ENCODE measurements at regions not wholly inside any gene's neighbourhood (a gene's known extent, or its start where the extent isn't known, plus 50 kb on each side); places are given as distances from the start of the nearest gene placed in this dataset.
"Not testable (repeated sequence)": the region's sequence is repeated elsewhere in the genome, so short reads cannot be mapped to it uniquely, and the experiment has no call there.

DNA sequence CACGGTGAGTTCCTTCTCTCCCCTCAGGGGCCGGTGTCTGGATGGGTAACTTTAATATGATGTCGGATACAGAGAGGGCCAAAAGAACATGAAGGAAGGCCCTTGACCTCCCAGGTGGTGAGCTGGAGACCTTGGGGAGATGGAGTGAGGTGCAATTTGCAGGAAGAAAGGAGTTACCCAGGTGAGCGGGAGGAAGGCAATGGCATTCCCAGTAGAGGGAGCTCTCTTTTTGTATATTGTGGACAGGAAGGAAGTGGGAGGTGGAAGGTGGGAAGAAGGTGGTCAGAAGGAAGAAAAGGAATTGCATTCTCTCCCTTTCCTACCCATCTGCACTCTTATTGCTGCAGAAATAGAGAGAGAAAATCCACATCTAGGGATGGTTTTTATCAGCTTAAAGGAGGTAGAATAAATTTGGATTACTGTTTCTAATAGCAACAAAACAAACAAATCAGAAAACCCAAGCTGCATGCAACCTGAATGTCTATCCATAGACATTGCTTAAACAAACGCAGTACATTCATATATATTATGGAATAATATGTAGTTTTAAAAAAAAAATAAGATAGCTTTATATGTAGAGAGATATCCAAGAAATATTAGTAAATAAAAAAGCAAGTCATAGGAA, 169.0 kb upstream of the TSC22D2 start:
- peak; percentile 27 to 39 for DNase-seq

DNA sequence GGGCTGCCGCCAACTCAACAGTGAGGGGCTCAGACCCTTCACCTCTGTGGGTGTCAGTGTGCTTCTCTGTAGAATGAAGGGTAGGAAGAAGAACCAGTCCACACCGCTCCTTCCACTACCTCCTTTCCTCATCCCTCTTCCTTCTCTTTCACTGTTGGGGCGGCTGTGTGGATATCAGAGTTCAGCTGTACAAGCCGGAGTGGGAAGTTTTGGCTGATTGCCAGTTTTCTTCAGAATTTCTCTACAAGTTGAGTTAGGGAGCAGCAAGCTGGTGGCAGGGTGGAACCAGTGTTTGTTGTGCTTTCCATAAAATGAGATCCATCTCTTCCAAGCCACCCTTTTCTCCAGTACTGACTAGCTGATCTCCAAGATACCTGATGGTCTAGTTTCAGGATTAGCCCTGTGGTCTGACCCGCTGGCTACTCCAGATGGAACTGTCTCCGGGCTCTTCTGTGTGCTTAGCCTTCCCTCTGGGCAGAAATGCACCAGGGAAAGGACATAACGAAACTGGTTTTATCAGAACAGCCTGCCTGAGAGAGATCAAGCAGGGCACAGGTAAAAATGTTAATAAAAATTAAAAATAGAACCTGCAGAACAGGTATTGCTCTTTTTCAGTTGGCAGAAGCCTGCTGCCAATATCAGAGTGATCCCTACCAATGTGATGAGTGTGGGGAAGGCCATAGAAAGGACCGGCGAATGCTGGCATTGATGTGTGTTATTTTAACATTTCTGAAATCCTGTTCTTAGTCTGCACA, 169.9 kb upstream of the TSC22D2 start:
- DNase-seq, result no peak

DNA sequence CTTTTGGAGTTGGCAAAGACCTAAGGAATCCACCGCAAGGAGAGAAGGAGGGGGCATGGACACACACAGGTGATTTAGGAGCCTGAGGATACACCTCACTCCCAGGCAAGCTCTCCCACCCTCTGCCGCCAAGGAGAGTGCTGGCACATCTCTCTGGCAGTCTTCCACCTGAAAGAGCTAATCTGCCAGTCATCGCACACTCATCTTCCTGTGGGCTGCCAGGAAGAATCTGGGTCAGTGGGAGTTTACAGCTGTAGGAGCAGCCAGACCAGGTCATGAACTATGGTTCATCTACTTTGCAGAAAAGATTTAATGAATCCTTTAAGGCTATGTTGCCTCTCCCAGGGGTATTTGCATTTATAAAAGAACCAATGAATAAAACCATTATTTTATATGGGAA, 170.6 kb upstream of the TSC22D2 start:
- no peak for DNase-seq

DNA sequence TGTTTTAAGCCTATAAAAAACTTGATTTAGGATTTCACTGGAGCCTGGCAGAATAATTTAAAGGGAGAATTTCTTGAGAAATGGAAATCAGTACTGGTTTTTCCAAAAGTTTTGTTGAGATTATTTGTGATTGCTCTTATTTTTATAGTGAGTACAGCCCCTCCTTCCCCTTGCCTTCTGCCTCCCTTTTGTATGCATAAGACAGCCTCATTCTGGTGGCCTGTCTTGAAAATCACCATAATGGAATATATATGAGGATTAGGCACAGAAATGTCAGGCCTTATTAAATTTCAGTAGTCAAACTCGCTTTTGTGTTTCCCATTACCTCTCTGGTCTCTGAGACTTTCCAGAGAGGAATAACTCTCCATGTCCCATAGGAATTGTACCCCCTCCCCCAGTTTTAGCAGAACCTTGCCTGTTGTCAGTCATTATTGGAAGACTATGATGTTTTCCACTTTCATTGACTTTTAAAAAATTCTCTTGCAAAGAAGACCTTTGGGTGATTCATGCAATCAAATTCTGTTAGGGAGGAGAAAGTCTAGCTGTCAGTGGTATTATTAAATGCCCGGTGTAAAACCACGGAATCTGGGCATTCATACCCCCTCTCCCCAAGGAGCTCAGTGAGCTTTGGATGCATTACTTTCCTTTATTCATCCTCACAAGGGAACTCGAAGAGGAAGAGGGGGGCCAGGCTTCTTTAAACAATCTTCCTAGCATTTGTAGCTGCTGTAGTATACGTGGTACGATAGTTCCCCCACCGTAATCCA, 171.6 kb upstream of the TSC22D2 start:
- no peak for DNase-seq

DNA sequence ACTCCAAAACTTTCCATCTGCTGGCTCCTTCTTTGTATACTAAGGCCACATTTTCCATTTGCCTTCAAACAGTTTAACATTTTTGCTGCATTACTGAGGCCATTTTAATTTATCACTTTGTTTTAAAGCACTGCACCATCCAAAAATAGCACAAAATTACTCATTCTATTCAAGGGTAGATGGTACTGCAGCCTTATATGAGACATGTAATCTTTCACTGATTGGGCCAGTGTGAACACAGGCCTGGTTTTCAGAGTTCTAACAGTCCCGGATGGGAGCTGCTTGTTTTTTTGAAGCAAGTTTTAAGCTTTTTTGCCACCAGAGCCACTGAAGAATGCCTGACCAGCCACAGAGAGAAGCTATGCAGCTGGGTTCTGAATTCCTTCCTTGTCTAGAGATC, 172.3 kb upstream of the TSC22D2 start:
- no peak for DNase-seq

DNA sequence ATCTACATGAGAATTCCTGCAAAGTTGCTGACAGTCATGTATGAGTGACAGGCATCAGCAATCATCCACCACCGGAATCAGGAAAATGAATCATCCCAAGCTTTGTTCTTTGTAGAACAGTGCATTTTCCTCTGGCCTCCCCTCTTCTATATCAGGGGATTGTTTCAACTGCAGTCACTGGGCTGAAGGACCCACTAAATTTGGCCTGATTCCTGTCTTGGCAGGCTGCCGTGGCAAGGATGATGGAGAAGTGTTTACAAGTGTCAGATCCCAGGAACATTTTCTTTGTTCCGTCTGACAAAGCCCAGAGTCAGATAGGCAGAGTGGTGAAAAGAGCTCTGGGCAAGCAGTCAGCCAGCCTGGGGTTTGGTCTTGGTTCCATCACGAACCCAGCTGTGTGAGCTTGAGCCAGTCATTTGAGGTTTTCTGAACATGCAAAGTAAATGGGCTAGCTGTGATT, 175.1 kb upstream of the TSC22D2 start:
- no peak for DNase-seq

DNA sequence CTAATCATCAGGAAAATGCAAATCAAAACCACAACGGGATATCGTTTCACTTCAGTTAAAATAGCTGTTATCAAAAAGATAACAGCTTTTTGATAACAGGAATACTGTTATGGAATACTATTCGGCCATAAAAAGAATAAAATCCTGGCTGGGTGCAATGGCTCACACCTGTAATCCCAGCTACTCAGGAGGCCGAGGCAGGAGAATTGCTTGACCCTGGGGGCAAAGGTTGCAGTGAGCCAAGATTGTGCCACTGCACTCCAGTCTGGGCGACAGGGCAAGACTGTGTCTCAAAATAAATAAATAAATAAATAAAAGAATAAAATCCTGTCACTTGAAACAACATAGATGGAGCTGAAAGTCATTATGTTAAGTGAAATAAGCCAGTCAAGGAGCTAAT, 178.1 kb upstream of the TSC22D2 start:
- DNase-seq, result no peak

- not testable (repeated sequence) for DNase-seq
Observed at GRCh38 chr3:150228626-150229025, 179.5 kb upstream of the TSC22D2 start.

- DNase-seq, result peak; percentile 40 to 47
Observed at GRCh38 chr3:150227839-150228238, 180.3 kb upstream of the TSC22D2 start.

DNA sequence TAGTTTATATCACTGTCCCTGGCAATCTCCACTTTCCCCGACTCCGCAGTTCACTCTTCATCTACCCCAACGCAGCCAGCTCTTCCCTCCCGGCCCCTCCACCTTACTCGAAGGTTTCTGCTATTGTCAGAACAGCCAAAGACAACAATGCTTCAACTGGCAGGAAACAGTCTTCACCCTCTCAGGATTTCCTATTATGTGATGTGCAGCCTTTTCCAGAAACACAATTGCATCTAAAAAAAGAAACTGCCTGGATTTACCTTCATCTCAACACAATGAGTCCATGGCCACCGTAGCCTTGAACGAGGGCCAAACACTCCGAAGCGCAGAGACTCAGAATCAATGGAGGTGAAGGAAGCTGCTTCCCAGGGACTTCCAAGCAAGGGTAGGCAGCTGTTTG, 182.1 kb upstream of the TSC22D2 start:
- no peak for DNase-seq

DNA sequence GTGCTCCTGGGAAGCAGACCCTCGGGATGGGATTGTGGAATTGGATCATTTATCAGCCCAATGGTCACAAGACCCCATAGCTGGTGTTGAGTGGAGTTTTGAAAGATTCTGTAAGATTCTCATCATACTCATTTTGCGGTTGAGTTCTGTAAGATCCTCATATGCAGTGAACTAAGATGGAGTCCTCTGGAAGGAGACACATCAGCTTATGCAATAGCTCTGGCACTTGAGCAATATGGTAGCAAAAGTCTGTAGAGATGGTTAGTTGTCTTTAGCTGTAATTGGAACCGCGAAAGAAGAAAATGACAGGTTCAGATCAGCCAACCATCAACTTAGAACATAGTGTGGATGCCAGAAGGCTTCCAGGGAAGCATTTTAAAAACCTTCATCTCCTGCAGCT, 184.5 kb upstream of the TSC22D2 start:
- DNase-seq, result no peak

DNA sequence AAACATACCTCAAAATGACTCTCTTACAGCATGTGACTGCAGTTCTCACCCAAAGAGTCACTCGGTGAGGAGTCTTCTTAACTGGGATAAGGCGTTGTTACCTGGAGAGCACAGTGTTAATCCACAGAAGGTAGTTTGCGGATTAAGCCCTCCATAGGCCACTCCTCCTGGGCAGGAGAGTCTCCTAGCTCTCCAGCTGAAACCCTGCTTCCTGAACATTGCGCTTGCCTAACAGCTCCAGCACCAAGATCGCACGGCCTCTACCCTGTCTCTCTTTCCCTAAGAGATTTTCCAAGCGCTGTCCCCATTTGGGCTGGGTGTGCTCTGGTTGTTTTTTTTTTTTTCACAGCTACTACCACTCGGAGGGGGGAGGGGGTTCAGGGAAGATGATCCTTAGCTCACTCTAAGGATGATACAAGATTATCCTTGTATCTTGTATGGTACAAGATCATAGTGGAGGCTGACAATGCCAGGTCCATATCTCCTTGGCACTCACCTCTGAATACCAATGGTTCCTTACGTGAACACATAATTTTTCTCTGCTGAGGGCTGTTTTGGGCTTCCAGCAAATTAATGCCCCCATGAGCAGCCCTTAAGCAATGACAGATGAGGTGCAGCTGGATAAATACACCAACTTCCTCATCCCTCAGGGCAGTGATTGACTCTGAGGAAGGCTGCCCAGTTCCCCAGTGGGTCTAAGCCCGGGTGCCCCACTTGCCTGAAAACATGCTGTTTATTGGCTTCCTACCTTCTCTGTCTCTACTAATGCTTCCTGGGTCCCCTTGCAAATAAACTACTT, 185.2 kb upstream of the TSC22D2 start:
- no peak for DNase-seq

DNA sequence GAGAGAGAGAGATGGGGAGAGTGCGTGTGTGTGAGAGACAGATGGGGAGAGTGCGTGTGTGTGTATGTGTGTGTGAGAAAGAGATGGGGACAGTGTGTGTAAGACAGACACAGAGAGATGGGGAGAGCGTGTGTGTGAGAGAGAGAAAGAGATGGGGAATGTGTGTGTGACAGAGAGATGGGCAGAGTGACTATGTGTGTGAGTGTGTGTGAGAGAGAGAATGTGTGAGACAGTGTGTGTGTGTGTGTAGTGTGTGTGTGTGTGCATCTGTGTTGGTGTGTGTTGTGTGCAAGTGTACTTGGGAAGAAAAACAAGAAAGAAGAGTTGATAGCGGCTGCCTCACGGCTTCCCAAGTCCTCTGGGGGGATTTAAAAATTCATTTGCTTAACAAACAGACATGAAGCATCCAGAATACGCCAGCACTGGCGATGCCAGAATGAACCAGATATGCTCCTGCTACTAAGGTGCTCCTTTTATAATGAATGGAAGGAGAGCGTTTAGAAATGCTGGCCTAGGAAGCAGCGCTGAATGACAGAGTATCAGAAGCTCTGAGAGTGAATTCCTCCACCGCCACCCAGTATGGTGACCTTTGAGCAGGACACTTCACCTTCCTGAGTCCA, 186.1 kb upstream of the TSC22D2 start:
- DNase-seq, result no peak

DNA sequence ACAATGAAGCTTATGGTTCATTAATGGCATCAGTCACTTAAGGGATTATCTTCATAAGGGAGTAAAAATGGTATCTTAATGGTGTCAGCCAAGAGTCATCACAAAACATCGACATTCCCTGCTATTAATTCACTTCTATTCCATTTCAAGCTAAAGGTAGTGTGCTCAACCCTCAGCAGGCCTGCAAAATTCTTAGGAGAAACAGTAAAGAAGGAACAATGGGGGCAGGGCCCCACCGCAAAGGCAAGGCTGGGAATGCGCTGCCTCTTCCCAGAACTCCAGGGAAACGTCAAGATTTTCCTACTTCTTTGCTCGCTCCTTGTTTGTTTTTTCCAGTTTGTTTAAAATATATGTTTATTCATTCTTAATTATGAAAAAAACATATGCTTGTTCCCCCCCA, 187.3 kb upstream of the TSC22D2 start:
- no peak for DNase-seq

GRCh38 chr3:150220041-150220440, 188.1 kb upstream of the TSC22D2 start:
- DNase-seq, result no peak

DNA sequence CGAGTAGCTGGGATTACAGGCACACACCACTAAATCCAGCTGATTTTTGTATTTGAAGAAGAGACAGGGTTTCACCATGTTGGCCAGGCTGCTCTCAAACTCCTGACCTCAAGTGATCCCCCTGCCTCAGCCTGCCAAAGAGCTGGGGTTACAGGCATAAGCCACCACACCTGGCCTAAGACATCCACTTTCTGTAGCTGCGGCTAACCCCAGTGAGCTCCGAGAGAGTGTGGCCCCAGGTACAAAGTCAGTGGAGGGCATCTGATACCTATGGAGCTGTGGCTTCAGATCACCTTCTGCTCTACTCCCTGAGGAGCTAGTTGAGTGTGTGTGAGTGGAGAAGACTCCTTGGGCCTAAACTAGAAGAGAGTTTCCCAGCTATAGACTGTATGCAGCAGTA, 189.3 kb upstream of the TSC22D2 start:
- no peak for DNase-seq

- no peak for DNase-seq
Observed at GRCh38 chr3:150218236-150218635, 189.9 kb upstream of the TSC22D2 start.

GRCh38 chr3:150217691-150218090, 190.4 kb upstream of the TSC22D2 start:
- no peak for DNase-seq

DNA sequence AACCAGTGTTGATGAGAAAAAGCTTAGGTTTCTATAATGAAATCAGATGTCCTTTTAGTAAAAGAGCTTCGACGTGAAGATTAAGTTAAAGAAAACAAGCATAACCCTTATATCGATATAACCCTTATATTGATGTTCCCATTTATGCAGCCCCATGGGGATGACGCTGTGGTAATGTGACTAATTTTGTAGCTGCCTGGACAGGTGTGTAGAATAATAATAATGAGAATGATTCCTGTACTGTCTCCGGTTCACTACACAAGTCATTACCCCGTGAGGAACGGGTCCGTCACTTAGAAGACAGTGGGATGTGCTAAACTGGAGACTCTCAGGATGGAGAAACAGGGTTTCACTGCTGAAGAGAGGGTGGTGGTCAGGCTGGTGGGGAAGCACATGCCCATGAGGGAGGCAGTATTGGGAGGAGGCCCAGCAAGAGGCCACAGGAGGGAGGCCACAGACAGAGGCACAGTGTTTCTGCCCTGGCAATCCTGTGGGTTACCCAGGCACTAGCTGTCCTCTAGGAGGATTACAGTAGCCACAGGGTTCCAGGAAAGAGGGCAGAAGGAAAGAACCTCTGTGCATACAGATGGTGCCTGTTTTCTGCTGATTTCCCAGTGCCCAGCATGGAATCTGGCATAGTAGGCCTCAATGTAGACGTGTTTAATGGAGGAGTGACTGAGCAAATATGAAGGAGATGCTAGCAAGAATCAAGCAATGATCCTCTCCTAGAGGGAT, 191.1 kb upstream of the TSC22D2 start:
- DNase-seq, result no peak

DNA sequence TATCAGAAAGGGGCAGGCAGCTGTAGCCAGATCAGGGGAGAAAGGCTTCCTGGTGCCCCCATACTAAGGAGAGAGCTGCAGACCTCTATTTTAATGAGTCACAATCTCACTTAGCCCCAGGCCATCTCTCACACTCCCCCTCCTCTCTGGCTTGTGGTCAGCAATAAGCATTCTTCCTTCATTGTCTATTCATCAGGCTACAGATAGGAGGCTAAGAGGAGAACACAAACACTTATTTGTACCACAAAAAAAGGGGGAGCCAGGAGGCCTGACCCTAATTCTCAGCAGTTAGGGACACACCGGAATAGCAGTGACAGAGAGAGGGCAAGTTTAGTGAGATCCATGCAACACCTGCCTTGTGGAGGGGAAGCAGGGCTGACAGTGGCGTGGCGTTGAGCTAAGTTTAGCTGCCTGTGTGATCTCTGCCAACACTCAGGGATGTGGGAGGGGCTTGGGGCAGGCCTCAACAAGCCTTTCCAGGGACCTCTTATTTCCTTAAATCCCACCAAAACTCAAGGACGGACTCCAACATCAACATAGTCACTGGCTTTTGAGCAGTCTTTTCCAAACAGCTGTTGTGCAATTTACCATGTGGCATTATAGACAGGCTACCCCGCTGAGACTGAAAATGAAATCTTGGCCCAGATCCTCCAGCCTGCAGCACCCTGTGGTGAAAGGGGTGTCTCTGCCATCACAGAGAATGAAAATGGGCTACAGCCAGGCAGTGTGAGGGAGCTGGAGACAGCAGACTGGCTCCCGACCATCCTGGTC, 191.9 kb upstream of the TSC22D2 start:
- no peak for DNase-seq

DNA sequence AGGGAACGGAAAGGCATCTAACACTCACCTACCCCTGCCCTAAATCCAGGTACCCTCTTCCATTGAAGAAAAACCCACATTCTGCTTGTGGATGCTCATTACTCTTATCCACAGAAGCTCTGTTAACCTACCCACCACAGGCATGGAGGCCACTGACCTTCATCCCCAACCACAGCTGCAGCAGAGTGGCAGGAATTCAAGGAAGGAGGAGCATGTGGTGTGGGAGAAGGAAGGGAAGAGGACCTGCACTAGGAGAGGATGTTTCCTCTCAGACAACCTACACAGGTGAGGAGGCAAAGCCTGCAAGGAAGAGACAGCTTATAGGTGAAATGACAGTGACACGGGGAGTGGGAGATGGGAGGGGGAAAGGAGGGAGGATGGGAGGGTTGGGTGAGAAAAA, 192.5 kb upstream of the TSC22D2 start:
- no peak for DNase-seq
